ENCODE measurements at regions not wholly inside any gene's neighbourhood (a gene's known extent, or its start where the extent isn't known, plus 50 kb on each side); places are given as distances from the start of the nearest gene placed in this dataset.

DNA sequence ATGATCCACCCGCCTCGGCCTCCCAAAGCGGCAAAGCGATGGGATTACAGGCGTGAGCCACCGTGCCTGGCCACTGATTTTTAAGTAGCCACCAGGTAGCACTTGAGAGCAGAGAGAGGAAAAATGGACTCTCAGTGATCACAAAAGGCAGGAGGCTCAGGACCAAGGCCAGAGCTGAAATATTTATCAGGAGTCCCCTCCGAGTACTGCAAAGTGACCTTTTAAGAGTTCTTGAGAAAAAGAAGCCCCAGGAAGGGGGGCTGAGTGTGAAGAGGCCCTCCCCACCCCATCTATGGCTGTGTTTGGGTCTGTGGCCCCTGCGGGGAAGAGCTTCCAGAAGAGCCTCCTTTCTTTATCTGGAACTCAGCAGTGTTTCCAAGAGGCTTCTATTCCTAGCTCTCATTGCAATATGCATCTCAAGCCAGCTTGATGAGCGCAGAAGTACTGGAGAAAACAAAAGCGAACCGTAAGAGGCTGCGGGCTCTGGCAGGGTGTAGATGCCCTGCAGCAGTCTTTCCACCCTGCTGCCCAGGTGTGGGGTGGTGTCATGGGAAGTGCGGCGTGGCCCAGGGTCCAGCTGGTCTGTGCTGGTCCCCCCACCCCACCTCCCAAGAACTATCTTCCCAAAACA lies 75.5 kb upstream of the CDK20 start:
- DNase-seq (ENCODE audit: low read depth, low spot score) (no peak), FAIRE-seq (no peak)
- intact Hi-C loops (cut with micrococcal nuclease) (no loop called here), dilution Hi-C loops (cut with MboI; ENCODE audit: extremely low pct_ligation_motif_present, low sequenced_read_pairs) (no loop called here)
- no peaks in the 10 kb centered on the region for H3K27me3 ChIP-seq (ENCODE audit: control insufficient read depth in 2 of 2, insufficient read depth in 2 of 2, low read length in 2 of 2)
- H3K79me2 ChIP-seq (ENCODE audit: control insufficient read depth, insufficient read depth, low read length) = no peaks in the 10 kb centered on the region
- H3K4me3 ChIP-seq (replicated peaks in 1 of 3; ENCODE audit: insufficient read depth in 1 of 3, low read depth in 1 of 3, low read length in 3 of 3) = no peak overlapping the region
- BruUV-seq (replicated peaks) = no TSS peak
- H3K9ac ChIP-seq (replicated peaks; ENCODE audit: extremely low read depth, insufficient read depth, low read length) = no peak overlapping the region
- H2AFZ ChIP-seq (ENCODE audit: low read depth, low read length) = no peak overlapping the region
- H3K9me1 ChIP-seq (replicated peaks; ENCODE audit: control insufficient read depth, extremely low read depth, insufficient read depth, low read length) = no peaks in the 10 kb centered on the region
- no peak overlapping the region for H3K27ac ChIP-seq (ENCODE audit: insufficient read depth, low read depth, low read length)
- no peak overlapping the region for H3K4me2 ChIP-seq (ENCODE audit: insufficient read depth, low read length)
- TF ChIP-seq MYC (IDR thresholded peaks at IDR 0.05; ENCODE audit: low read depth, low read length) (no peak), FOS (IDR thresholded peaks at IDR 0.05; ENCODE audit: borderline replicate concordance, insufficient read depth, low read length) (no peak), EZH2 (IDR thresholded peaks at IDR 0.05; ENCODE audit: borderline replicate concordance, low read depth, low read length, severe bottlenecking) (no peak), JUN (IDR thresholded peaks at IDR 0.05; ENCODE audit: borderline replicate concordance, insufficient read depth, insufficient read length, low read depth) (no peak), POLR2AphosphoS5 (IDR thresholded peaks at IDR 0.05; ENCODE audit: insufficient read depth, low read depth, low read length) (no peak), GATA2 (IDR thresholded peaks at IDR 0.05; ENCODE audit: insufficient read depth, insufficient read length, low read depth, low read length) (no peak), POLR2A (IDR thresholded peaks at IDR 0.05; ENCODE audit: low read depth, low read length) (no peak)
- TF ChIP-seq, protein P1, sequence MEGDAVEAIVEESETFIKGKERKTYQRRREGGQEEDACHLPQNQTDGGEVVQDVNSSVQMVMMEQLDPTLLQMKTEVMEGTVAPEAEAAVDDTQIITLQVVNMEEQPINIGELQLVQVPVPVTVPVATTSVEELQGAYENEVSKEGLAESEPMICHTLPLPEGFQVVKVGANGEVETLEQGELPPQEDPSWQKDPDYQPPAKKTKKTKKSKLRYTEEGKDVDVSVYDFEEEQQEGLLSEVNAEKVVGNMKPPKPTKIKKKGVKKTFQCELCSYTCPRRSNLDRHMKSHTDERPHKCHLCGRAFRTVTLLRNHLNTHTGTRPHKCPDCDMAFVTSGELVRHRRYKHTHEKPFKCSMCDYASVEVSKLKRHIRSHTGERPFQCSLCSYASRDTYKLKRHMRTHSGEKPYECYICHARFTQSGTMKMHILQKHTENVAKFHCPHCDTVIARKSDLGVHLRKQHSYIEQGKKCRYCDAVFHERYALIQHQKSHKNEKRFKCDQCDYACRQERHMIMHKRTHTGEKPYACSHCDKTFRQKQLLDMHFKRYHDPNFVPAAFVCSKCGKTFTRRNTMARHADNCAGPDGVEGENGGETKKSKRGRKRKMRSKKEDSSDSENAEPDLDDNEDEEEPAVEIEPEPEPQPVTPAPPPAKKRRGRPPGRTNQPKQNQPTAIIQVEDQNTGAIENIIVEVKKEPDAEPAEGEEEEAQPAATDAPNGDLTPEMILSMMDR (IDR thresholded peaks at IDR 0.05; ENCODE audit: extremely low read depth in 1 of 2, insufficient read depth in 1 of 2, low read depth in 1 of 2, low read length in 2 of 2) = no peak
- H4K20me1 ChIP-seq (replicated peaks; ENCODE audit: control insufficient read depth, extremely low read depth, insufficient read depth, low read length) = no peaks in the 10 kb centered on the region
- H3K36me3 ChIP-seq (ENCODE audit: control insufficient read depth in 2 of 2, extremely low read depth in 1 of 2, insufficient read depth in 2 of 2, low read length in 2 of 2) = no peaks in the 10 kb centered on the region
- ChIA-PET CTCF (no interaction called here), POLR2A (no interaction called here)
- H3K4me1 ChIP-seq (ENCODE audit: control insufficient read depth, extremely low read depth, insufficient read depth, low read length) = no peaks in the 10 kb centered on the region
- H3K9me3 ChIP-seq (replicated peaks; ENCODE audit: control insufficient read depth, insufficient read depth, low read length) = no peaks in the 10 kb centered on the region

All from endothelial cell of umbilical vein (primary cell).